ENCODE measurements at regions not wholly inside any gene's neighbourhood (a gene's known extent, or its start where the extent isn't known, plus 50 kb on each side); places are given as distances from the start of the nearest gene placed in this dataset.
"Not testable (repeated sequence)": the region's sequence is repeated elsewhere in the genome, so short reads cannot be mapped to it uniquely, and the experiment has no call there.

DNA sequence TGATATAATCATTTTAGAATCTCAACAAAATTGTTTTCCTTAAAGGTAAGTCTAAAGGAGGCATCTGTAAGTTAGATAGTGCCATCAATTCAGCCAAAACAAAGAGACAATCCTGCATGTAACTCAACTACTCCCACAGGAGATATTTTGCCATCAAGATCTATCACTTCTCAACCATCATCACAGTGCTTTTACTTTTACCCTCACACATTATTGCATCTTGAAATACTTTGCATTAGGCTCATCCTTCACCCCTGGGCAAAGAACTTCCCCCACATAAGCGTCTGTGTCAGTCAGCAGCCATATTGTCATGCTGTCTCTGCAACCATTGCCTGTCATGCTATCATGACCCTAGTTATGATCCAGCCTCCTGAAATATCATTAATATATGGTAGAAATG lies 54.9 kb upstream of the NLGN1 start:
- DNase-seq (ENCODE audit: low read depth) = no peak

GRCh38 chr3:173340626-173341025 lies 56.9 kb upstream of the NLGN1 start:
- no peak for DNase-seq (ENCODE audit: low read depth)

GRCh38 chr3:173336261-173336660 lies 61.3 kb upstream of the NLGN1 start:
- DNase-seq (ENCODE audit: low read depth) = no peak

- no peak for DNase-seq (ENCODE audit: low read depth)
Observed at GRCh38 chr3:173306110-173306509, 91.4 kb upstream of the NLGN1 start.

DNA sequence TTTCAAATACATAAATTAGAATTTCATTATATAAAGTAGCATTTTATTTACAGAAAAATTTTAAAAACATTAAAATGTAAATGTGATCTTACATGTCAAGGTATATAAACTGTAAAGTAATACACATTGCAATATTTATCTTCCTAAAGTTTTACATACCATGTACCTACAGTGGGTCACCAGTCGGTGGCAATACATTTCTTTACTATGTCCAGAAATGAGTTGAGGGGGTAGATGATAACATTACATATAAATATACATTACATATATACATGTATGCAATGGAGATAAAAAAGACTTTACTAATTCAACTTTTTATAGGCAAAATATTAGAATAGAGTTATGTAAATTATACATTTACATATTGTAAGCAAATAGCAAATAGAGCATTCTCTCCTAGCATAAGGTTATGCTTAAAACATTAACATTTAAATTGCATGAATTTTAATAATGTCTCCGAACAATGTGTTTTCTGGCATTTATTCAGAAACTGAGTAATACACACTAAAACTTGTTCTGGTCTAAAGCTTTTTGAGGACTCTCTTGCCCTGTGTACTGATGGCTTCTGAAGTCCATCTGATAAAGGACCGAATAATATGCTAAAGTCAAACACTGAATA lies 93.3 kb upstream of the NLGN1 start:
- no peak for DNase-seq (ENCODE audit: low read depth)

- no peak for DNase-seq (ENCODE audit: low read depth)
Observed at GRCh38 chr3:173301647-173302046, 95.9 kb upstream of the NLGN1 start.

DNA sequence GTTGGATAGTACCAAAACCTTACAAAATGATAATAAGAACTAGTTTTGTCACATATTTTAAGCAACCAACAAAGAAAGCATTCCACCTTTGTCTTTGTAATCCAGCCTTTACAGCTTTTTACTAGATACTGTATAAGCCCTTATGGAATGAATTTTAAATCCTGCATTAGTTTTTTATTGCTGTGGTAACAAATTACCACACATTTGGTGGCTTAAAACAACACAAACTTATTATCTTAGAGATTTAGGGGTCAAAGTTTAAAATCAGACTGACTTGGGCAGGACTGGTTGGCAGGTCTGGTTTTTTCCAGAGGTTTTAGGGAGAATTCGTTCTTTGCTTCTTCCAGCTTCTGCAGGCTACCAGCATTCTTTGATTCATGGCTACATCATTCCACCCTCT lies 108.5 kb upstream of the NLGN1 start:
- DNase-seq (ENCODE audit: low read depth) = no peak

DNA sequence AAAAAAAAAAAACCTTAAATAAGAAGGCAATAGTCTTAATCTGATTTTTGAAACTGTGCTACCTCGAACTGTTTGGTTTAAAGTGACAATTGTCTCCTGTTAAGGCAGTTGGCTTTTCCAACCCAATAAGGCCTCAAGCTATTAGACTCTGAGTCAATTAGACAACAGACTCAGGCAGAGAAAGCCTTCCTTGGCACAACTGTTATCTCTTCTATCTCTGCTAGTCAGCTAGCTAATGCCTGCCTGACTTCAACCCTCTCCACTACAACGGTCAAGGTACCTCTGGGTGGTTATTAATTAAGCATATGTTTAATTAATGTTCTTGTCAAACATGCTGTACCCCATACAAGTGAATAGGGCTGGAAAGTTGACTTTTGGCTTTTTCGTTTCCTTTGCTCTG lies 110.2 kb upstream of the NLGN1 start:
- no peak for DNase-seq (ENCODE audit: low read depth)

- DNase-seq (ENCODE audit: low read depth) = not testable (repeated sequence)
Observed at GRCh38 chr3:173286507-173286906, 111.0 kb upstream of the NLGN1 start.

- DNase-seq (ENCODE audit: low read depth) = no peak
Observed at GRCh38 chr3:173284301-173284700, 113.2 kb upstream of the NLGN1 start.

GRCh38 chr3:173275740-173276139 lies 121.8 kb upstream of the NLGN1 start:
- DNase-seq (ENCODE audit: low read depth) = peak; percentile 44

DNA sequence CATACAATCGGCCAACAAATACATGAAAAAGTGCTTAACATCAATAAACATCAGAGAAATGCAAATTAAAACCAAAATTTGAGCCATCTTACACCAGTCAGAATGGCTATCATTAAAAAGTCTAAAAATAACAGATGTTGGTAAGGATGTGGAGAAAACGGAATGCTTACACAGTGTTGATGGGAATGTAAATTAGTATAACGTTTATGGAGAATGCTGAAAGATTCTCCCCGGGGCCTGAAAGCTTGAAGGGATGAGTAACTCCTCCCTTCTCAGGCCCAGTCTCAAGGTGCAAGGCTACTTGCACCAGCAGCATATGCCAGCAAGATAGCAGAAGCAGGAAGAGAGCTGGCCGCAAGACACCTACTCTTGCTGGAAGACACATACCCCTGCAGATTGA lies 123.7 kb upstream of the NLGN1 start:
- DNase-seq (ENCODE audit: low read depth) = no peak

GRCh38 chr3:173268781-173269180 lies 127.7 kb upstream of the SPATA16 start:
- DNase-seq (ENCODE audit: low read depth) = no peak

GRCh38 chr3:173267716-173268115 lies 126.7 kb upstream of the SPATA16 start:
- DNase-seq (ENCODE audit: low read depth) = no peak

- no peak for DNase-seq (ENCODE audit: low read depth)
Observed at GRCh38 chr3:173266441-173266840, 125.4 kb upstream of the SPATA16 start.

DNA sequence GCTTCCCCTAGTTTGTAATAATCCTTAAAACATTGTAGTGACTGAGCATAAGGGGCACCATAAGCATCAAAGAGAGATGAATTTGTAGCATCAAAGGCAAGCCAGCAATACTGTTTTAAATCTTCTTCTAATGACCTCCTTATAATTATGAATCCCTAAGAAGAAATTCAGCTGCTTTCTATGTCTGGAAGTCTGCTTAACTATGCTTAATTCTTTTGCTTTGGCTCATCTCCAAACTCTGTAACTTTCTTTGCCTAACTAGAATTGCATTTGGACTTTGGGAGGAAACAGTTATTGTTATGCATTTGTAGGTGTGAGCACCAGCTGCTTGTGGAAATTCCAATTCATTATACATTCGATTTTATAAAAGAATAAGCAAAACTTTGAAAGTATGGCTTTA lies 117.7 kb upstream of the SPATA16 start:
- DNase-seq (ENCODE audit: low read depth) = no peak

GRCh38 chr3:173257797-173258196 lies 116.8 kb upstream of the SPATA16 start:
- no peak for DNase-seq (ENCODE audit: low read depth)

GRCh38 chr3:173255555-173255954 lies 114.5 kb upstream of the SPATA16 start:
- no peak for DNase-seq (ENCODE audit: low read depth)

- DNase-seq (ENCODE audit: low read depth) = no peak
Observed at GRCh38 chr3:173253471-173253870, 112.4 kb upstream of the SPATA16 start.

GRCh38 chr3:173249457-173249856 lies 108.4 kb upstream of the SPATA16 start:
- no peak for DNase-seq (ENCODE audit: low read depth)

DNA sequence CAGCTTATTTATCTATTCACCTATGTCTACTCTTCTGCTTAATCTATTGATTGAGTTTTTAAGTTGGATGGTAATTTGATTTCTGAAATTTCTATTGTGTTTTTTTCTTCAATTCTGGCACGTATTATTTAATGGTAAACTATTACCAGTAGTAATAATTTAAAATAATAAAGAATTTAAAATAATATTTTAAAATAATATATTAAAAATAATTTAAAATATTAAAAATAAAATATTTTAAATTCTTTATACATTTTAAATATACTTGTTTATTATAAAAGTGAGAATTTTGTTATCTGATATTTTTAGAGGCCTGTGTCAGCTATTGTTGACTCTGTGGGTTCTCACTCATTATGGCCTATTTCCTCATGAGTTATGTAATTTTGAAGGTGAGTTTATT lies 100.7 kb upstream of the SPATA16 start:
- DNase-seq (ENCODE audit: low read depth) = no peak

GRCh38 chr3:173238091-173238490 lies 97.1 kb upstream of the SPATA16 start:
- DNase-seq (ENCODE audit: low read depth) = no peak

DNA sequence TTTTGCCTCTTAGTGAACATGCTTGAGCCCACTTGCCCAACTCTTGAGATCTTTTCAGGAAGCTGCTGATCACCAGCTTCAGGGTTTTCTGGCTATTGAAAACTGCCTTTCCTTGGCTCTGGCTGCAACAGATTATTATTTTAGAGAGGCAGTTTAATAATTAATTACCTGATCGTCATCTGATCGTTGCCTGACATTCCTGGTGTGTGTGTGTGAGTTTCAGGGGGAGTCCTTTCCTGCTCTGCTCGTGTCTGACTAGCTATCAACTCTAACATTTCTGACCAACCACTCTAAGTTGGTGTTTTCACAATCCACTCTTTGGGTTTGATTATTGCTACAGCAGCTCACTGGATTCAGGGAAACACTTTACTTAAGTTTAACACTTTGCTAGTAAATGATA lies 84.3 kb upstream of the SPATA16 start:
- DNase-seq (ENCODE audit: low read depth) = no peak

GRCh38 chr3:173221010-173221409 lies 80.0 kb upstream of the SPATA16 start:
- DNase-seq (ENCODE audit: low read depth) = peak; percentile 42

Data from HT1080 (cell line).